ENCODE measurements at regions not wholly inside any gene's neighbourhood (a gene's known extent, or its start where the extent isn't known, plus 50 kb on each side); places are given as distances from the start of the nearest gene placed in this dataset.

DNA sequence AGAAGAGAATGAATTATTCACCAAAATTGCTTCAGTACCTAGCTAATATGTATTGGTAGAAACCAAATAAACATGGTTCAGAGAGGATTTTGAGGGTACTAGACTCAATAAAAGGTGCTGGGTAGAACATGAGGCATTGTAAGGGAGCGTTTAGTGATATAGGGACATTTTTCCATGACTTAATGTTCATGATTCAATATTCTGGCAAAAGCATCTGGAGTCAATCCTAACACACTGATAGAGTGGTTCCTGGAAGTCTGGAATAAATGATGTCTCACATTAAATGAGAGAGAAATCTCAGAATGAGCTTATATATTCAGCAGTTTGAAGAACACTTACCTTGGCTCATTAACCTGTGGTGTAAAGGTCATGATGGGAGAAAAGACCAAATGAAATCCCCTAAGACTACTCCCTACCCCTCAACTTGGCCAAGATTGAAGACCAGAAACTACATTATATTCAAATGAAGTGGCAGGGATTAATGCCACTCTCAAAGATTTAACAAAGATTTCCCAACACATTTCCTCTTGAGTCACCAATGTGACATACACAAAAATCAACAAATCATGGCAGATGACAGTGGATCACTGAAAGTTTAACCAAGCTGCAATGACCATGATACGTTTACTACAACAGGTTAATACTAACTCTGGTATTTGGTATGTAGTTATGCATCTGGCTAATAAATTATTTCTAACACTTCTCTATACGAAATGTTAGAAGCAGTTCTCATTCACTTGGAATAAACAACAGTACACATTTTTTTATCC, 309.5 kb downstream of the SATB2 start:
- H3K4me1 ChIP-seq (ENCODE audit: low read length): no peaks in the 10 kb centered on the region
- no peak overlapping the region for H2AFZ ChIP-seq (ENCODE audit: low read depth, low read length)

DNA sequence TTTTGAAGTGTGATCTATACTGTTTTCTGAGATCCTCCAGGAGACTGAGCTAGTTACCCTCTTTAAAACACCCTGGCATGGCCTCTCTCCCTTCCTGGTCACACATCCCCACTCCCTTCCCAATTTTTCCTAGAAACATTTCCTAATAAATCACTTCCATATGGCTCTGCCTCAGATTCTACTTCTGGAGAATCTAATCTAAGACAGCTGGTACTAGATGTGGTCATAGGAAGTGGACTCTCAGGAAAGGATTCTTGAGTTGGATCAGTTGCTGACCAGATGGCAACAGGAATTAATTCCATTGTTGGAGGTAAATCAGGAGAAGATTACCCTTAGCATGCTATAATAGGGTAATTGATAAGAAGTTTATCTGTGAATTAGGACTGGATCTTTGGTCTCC, 310.5 kb downstream of the SATB2 start:
- Histone ChIP-seq H3K9ac (ENCODE audit: low read length) (no peak overlapping the region), H3K79me2 (ENCODE audit: low read length) (no peaks in the 10 kb centered on the region), H3K9me3 (ENCODE audit: insufficient read depth, low read length) (no peaks in the 10 kb centered on the region), H4K20me1 (ENCODE audit: insufficient read depth, low read length) (no peaks in the 10 kb centered on the region), H3K36me3 (replicated peaks; ENCODE audit: low read depth, low read length) (no peaks in the 10 kb centered on the region), H3K4me3 (ENCODE audit: low read length) (no peak overlapping the region), H3K4me2 (ENCODE audit: low read length) (no peak overlapping the region), H3K4me1 (ENCODE audit: low read length) (no peaks in the 10 kb centered on the region), H3K27me3 (ENCODE audit: low read depth, low read length) (peaks cover 9% of the 10 kb centered on the region; the same call in 1 of the 2 replicates), H3K27ac (ENCODE audit: low read length) (no peak overlapping the region), H2AFZ (ENCODE audit: low read depth, low read length) (no peak overlapping the region)
- TF ChIP-seq, protein P1, sequence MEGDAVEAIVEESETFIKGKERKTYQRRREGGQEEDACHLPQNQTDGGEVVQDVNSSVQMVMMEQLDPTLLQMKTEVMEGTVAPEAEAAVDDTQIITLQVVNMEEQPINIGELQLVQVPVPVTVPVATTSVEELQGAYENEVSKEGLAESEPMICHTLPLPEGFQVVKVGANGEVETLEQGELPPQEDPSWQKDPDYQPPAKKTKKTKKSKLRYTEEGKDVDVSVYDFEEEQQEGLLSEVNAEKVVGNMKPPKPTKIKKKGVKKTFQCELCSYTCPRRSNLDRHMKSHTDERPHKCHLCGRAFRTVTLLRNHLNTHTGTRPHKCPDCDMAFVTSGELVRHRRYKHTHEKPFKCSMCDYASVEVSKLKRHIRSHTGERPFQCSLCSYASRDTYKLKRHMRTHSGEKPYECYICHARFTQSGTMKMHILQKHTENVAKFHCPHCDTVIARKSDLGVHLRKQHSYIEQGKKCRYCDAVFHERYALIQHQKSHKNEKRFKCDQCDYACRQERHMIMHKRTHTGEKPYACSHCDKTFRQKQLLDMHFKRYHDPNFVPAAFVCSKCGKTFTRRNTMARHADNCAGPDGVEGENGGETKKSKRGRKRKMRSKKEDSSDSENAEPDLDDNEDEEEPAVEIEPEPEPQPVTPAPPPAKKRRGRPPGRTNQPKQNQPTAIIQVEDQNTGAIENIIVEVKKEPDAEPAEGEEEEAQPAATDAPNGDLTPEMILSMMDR (IDR thresholded peaks at IDR 0.05; ENCODE audit: low read depth, low read length): no peak
- TF ChIP-seq EZH2phosphoT487 (IDR thresholded peaks at IDR 0.05; ENCODE audit: low read depth): no peak

More for the DNA sequence above, 309.5 kb downstream of the SATB2 start:
- Histone ChIP-seq H3K9ac (ENCODE audit: low read length) (no peak overlapping the region), H3K27ac (ENCODE audit: low read length) (no peak overlapping the region), H3K27me3 (ENCODE audit: low read depth, low read length) (peaks cover 16% of the 10 kb centered on the region), H4K20me1 (ENCODE audit: insufficient read depth, low read length) (no peaks in the 10 kb centered on the region), H3K36me3 (replicated peaks; ENCODE audit: low read depth, low read length) (no peaks in the 10 kb centered on the region), H3K4me3 (ENCODE audit: low read length) (no peak overlapping the region), H3K4me2 (ENCODE audit: low read length) (no peak overlapping the region), H3K9me3 (ENCODE audit: insufficient read depth, low read length) (no peaks in the 10 kb centered on the region), H3K79me2 (ENCODE audit: low read length) (no peaks in the 10 kb centered on the region)
- TF ChIP-seq EZH2phosphoT487 (IDR thresholded peaks at IDR 0.05; ENCODE audit: low read depth): no peak
- TF ChIP-seq, protein P1 (IDR thresholded peaks at IDR 0.05; ENCODE audit: low read depth, low read length): no peak

DNA sequence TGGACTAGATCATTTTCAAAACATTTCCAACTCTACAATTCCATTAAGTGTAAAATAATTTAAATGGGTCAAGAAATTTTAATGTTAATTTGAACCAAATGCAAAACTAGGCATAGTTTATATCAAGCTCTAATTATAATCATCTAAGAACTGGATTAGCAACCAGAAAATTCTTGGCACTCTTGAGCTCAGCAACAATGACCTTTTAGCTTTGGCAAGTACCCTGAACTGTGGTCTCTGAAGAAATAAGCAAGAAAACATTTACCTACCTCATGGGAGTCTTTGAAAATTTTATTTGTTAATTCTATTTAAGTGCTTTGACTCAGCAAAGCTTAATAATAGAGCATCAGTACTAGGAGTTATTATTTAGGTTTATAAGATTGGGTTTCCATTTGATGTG, 313.2 kb downstream of the SATB2 start:
- H3K4me2 ChIP-seq (ENCODE audit: low read length): no peak overlapping the region
- H3K4me1 ChIP-seq (ENCODE audit: low read length): no peaks in the 10 kb centered on the region
- H4K20me1 ChIP-seq (ENCODE audit: insufficient read depth, low read length): no peaks in the 10 kb centered on the region
- H3K9ac ChIP-seq (ENCODE audit: low read length): no peak overlapping the region
- H3K36me3 ChIP-seq (replicated peaks; ENCODE audit: low read depth, low read length): no peaks in the 10 kb centered on the region
- no peak overlapping the region for H3K4me3 ChIP-seq (ENCODE audit: low read length)
- H3K9me3 ChIP-seq (ENCODE audit: insufficient read depth, low read length): no peaks in the 10 kb centered on the region
- no peaks in the 10 kb centered on the region for H3K27me3 ChIP-seq (ENCODE audit: low read depth, low read length)
- no peak overlapping the region for H2AFZ ChIP-seq (ENCODE audit: low read depth, low read length)
- no peak overlapping the region for H3K27ac ChIP-seq (ENCODE audit: low read length)
- TF ChIP-seq EZH2phosphoT487 (IDR thresholded peaks at IDR 0.05; ENCODE audit: low read depth): no peak
- TF ChIP-seq, protein P1 (IDR thresholded peaks at IDR 0.05; ENCODE audit: low read depth, low read length): no peak
- no peaks in the 10 kb centered on the region for H3K79me2 ChIP-seq (ENCODE audit: low read length)

DNA sequence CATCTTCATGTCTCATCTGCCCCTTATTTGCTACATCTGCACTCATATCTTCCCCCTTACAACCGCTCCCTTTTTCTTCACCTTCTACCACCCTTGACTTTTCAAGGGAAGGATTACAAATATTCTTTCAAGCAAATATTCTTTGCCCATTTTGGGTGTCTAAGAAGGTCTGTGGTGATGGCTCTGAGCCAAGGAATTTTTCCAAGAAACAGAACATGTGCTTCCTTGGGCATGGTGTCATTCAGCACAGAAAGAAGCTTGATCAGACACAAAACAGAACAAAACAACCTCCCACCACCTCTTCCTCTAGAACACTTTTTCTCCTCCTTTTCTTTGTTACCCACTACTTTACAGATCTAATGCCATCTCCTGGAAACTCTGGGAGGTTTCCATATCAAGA, 313.7 kb downstream of the SATB2 start:
- H3K4me2 ChIP-seq (ENCODE audit: low read length): no peak overlapping the region
- no peak overlapping the region for H3K27ac ChIP-seq (ENCODE audit: low read length)
- no peaks in the 10 kb centered on the region for H3K9me3 ChIP-seq (ENCODE audit: insufficient read depth, low read length)
- H3K4me1 ChIP-seq (ENCODE audit: low read length): no peaks in the 10 kb centered on the region
- no peaks in the 10 kb centered on the region for H3K27me3 ChIP-seq (ENCODE audit: low read depth, low read length)
- H3K9ac ChIP-seq (ENCODE audit: low read length): no peak overlapping the region
- no peak overlapping the region for H3K4me3 ChIP-seq (ENCODE audit: low read length)
- no peaks in the 10 kb centered on the region for H4K20me1 ChIP-seq (ENCODE audit: insufficient read depth, low read length)
- no peak overlapping the region for H2AFZ ChIP-seq (ENCODE audit: low read depth, low read length)
- TF ChIP-seq, protein P1 (IDR thresholded peaks at IDR 0.05; ENCODE audit: low read depth, low read length): no peak
- TF ChIP-seq EZH2phosphoT487 (IDR thresholded peaks at IDR 0.05; ENCODE audit: low read depth): no peak
- no peaks in the 10 kb centered on the region for H3K79me2 ChIP-seq (ENCODE audit: low read length)
- H3K36me3 ChIP-seq (replicated peaks; ENCODE audit: low read depth, low read length): no peaks in the 10 kb centered on the region

All from OCI-LY3 (cell line).